ENCODE measurements at regions not wholly inside any gene's neighbourhood (a gene's known extent, or its start where the extent isn't known, plus 50 kb on each side); places are given as distances from the start of the nearest gene placed in this dataset.

- H3K9me3 Mint-ChIP-seq (ENCODE audit: unreplicated experiment), result no peaks in the 10 kb centered on the region
- H3K4me1 Mint-ChIP-seq (ENCODE audit: low read depth, unreplicated experiment), result no peaks in the 10 kb centered on the region
- no peak for TF ChIP-seq CTCF (IDR thresholded peaks at IDR 0.05; ENCODE audit: partially characterized antibody, unreplicated experiment)
- H3K27ac Mint-ChIP-seq (ENCODE audit: unreplicated experiment), result no peak overlapping the region
- no peak for DNase-seq
- H3K27me3 Mint-ChIP-seq (ENCODE audit: unreplicated experiment), result no peaks in the 10 kb centered on the region
- no peak overlapping the region for H3K4me3 Mint-ChIP-seq (ENCODE audit: unreplicated experiment)
- H3K36me3 Mint-ChIP-seq (ENCODE audit: unreplicated experiment), result no peaks in the 10 kb centered on the region
These were observed 591.0 kb upstream of the GJE1 start for GRCh38 chr6:141541581-141542324.

DNA sequence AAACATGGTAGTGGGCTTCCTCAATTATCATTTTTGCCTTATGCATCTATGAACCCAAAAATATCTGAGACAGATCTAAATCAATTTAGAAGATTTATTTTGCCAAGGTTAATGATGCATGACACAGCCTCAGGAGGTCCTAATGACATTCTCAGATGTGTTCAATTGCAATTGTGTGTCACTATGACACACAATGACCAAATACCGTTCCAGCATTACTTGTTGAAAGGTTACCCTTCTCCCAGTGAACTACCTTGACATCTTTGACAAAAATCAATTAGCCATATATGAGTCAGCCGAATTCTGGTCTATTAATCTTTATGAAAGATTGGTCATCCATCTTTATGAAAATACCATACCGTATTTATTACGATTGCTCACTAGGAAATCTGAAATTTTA, 592.5 kb upstream of the GJE1 start:
- no peaks in the 10 kb centered on the region for H3K36me3 Mint-ChIP-seq (ENCODE audit: unreplicated experiment)

DNA sequence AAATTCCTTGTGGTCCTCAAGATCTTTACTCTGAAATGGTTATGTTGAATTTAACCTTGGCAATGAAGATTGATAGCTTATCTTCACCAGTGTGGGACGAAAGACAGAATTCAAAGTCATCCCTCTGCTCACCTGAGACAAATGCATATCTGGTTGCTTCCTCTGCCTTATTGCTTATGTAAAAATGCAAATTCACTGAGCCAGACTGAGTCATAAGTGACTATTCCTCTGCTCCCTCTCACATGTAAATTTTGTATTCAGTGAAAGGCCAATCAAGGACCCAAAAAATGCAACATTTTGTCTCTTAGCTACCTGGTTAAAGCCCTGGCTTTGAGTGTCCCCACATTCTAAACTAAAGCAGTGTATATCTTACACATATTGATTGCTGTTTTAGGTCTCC, 593.1 kb upstream of the GJE1 start:
- H3K9me3 Mint-ChIP-seq (ENCODE audit: unreplicated experiment), result no peaks in the 10 kb centered on the region
- H3K27ac Mint-ChIP-seq (ENCODE audit: unreplicated experiment), result no peak overlapping the region
- no peaks in the 10 kb centered on the region for H3K4me1 Mint-ChIP-seq (ENCODE audit: low read depth, unreplicated experiment)
- no peak for DNase-seq
- H3K4me3 Mint-ChIP-seq (ENCODE audit: unreplicated experiment), result no peak overlapping the region
- no peak for TF ChIP-seq CTCF (IDR thresholded peaks at IDR 0.05; ENCODE audit: partially characterized antibody, unreplicated experiment)
- no peaks in the 10 kb centered on the region for H3K36me3 Mint-ChIP-seq (ENCODE audit: unreplicated experiment)
- no peaks in the 10 kb centered on the region for H3K27me3 Mint-ChIP-seq (ENCODE audit: unreplicated experiment)

More for the DNA sequence above, 592.5 kb upstream of the GJE1 start:
- DNase-seq, result no peak
- no peak for TF ChIP-seq CTCF (IDR thresholded peaks at IDR 0.05; ENCODE audit: partially characterized antibody, unreplicated experiment)
- H3K4me3 Mint-ChIP-seq (ENCODE audit: unreplicated experiment), result no peak overlapping the region
- H3K9me3 Mint-ChIP-seq (ENCODE audit: unreplicated experiment), result no peaks in the 10 kb centered on the region
- H3K4me1 Mint-ChIP-seq (ENCODE audit: low read depth, unreplicated experiment), result no peaks in the 10 kb centered on the region
- H3K27me3 Mint-ChIP-seq (ENCODE audit: unreplicated experiment), result no peaks in the 10 kb centered on the region
- H3K27ac Mint-ChIP-seq (ENCODE audit: unreplicated experiment), result no peak overlapping the region

- Mint-ChIP-seq H3K27ac (ENCODE audit: unreplicated experiment) (no peak overlapping the region), H3K27me3 (ENCODE audit: unreplicated experiment) (no peaks in the 10 kb centered on the region), H3K9me3 (ENCODE audit: unreplicated experiment) (no peaks in the 10 kb centered on the region), H3K36me3 (ENCODE audit: unreplicated experiment) (no peaks in the 10 kb centered on the region), H3K4me1 (ENCODE audit: low read depth, unreplicated experiment) (no peaks in the 10 kb centered on the region), H3K4me3 (ENCODE audit: unreplicated experiment) (no peak overlapping the region)
- no peak for DNase-seq
- no peak for TF ChIP-seq CTCF (IDR thresholded peaks at IDR 0.05; ENCODE audit: partially characterized antibody, unreplicated experiment)
These were observed 600.5 kb upstream of the GJE1 start for GRCh38 chr6:141532211-141532610.

- Mint-ChIP-seq H3K36me3 (ENCODE audit: unreplicated experiment) (no peaks in the 10 kb centered on the region), H3K27ac (ENCODE audit: unreplicated experiment) (no peak overlapping the region), H3K4me3 (ENCODE audit: unreplicated experiment) (no peak overlapping the region), H3K9me3 (ENCODE audit: unreplicated experiment) (no peaks in the 10 kb centered on the region), H3K4me1 (ENCODE audit: low read depth, unreplicated experiment) (no peaks in the 10 kb centered on the region), H3K27me3 (ENCODE audit: unreplicated experiment) (no peaks in the 10 kb centered on the region)
- no peak for TF ChIP-seq CTCF (IDR thresholded peaks at IDR 0.05; ENCODE audit: partially characterized antibody, unreplicated experiment)
- no peak for DNase-seq
These were observed 601.7 kb upstream of the GJE1 start for GRCh38 chr6:141531040-141531439.

All from glutamatergic neuron (in vitro differentiated cells).